Effector CD4-positive, alpha-beta T cell (primary cell): ENCODE measurements at regions not wholly inside any gene's neighbourhood (a gene's known extent, or its start where the extent isn't known, plus 50 kb on each side); places are given as distances from the start of the nearest gene placed in this dataset.

Experiments used
- DNase-seq: peaks from one replicate; pipeline ENCODE4 v3.0.0-alpha.2; 2020

GRCh38 chr18:61989138-61989537, 96.3 kb upstream of the RNF152 start:
- DNase-seq: no peak

GRCh38 chr18:61988100-61988499, 95.3 kb upstream of the RNF152 start:
- no peak for DNase-seq

- DNase-seq: no peak
Observed at GRCh38 chr18:61985681-61986080, 92.9 kb upstream of the RNF152 start.

GRCh38 chr18:61984349-61984748, 91.5 kb upstream of the RNF152 start:
- DNase-seq: no peak

GRCh38 chr18:61982475-61982874, 89.7 kb upstream of the RNF152 start:
- DNase-seq: no peak

GRCh38 chr18:61980355-61980754, 87.5 kb upstream of the RNF152 start:
- no peak for DNase-seq

- peak; percentile 5 for DNase-seq
Observed at GRCh38 chr18:61975526-61976326, 82.9 kb upstream of the RNF152 start.

GRCh38 chr18:61973273-61974115, 80.7 kb upstream of the RNF152 start:
- no peak for DNase-seq

GRCh38 chr18:61972389-61973264, 79.8 kb upstream of the RNF152 start:
- no peak for DNase-seq

- no peak for DNase-seq
Observed at GRCh38 chr18:61967252-61967891, 74.6 kb upstream of the RNF152 start.

GRCh38 chr18:61965311-61965710, 72.5 kb upstream of the RNF152 start:
- no peak for DNase-seq

GRCh38 chr18:61964616-61965015, 71.8 kb upstream of the RNF152 start:
- DNase-seq: no peak

- DNase-seq: no peak
Observed at GRCh38 chr18:61963705-61964104, 70.9 kb upstream of the RNF152 start.

GRCh38 chr18:61957801-61958516, 65.2 kb upstream of the RNF152 start:
- DNase-seq: no peak

GRCh38 chr18:61955644-61956043, 62.8 kb upstream of the RNF152 start:
- no peak for DNase-seq

- no peak for DNase-seq
Observed at GRCh38 chr18:61954096-61954746, 61.4 kb upstream of the RNF152 start.

GRCh38 chr18:61953641-61954040, 60.8 kb upstream of the RNF152 start:
- DNase-seq: no peak

- DNase-seq: no peak
Observed at GRCh38 chr18:61953161-61953560, 60.4 kb upstream of the RNF152 start.

GRCh38 chr18:61951396-61951795, 58.6 kb upstream of the RNF152 start:
- DNase-seq: no peak

GRCh38 chr18:61950371-61950770, 57.6 kb upstream of the RNF152 start:
- DNase-seq: no peak

GRCh38 chr18:61949946-61950345, 57.1 kb upstream of the RNF152 start:
- no peak for DNase-seq
